DMS79 (cell line): ENCODE measurements at regions not wholly inside any gene's neighbourhood (a gene's known extent, or its start where the extent isn't known, plus 50 kb on each side); places are given as distances from the start of the nearest gene placed in this dataset.

Source experiments
- DNase-seq: peaks from one replicate; lab custom pipeline; 2025; lab: John Stamatoyannopoulos, UW

- DNase-seq, result no peak
Observed at GRCh38 chr4:189032606-189033338, 893.5 kb downstream of the TRIML1 start.

GRCh38 chr4:189033801-189034347 lies 894.6 kb downstream of the TRIML1 start:
- DNase-seq, result no peak

GRCh38 chr4:189035091-189035490 lies 895.9 kb downstream of the TRIML1 start:
- DNase-seq, result no peak

GRCh38 chr4:189035654-189036053 lies 896.4 kb downstream of the TRIML1 start:
- DNase-seq, result no peak

DNA sequence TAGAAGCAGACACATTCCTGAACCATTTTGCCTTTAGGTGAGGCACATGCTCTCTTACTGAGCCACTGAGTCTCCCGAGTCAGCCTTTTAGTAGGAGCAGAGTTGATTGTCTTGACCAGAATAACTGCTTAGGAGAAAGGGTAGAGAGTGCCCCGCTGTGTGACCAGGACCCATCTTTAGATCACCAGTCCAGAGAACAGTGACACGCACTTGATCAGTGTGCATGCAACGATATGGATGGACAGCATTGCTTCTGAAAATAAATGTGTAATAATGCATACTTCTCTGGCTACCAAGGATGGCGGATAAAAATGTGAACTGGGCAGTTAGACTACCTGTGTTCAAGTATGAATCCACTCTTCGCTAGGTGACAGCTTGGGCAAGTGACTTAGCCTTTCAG lies 897.7 kb downstream of the TRIML1 start:
- DNase-seq, result no peak

DNA sequence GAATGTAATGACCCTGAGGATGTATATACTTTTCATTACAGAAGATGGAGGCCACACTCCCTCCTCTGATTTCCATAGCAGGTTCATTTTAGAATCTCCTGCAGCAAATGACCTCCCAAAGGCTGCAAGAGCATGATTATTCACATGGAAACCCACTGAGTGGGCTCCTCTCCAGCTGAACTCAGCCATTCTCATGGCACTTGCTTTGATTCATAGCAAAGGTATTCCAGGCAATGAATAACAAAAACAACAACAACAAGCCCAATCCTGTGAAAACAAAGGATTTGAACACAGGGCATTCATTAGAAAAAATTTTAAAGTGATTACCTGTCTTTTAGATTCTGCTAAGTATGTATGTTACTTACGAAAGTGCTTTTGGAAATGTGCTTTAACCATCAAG lies 894.0 kb upstream of the FRG1 start:
- DNase-seq, result no peak

DNA sequence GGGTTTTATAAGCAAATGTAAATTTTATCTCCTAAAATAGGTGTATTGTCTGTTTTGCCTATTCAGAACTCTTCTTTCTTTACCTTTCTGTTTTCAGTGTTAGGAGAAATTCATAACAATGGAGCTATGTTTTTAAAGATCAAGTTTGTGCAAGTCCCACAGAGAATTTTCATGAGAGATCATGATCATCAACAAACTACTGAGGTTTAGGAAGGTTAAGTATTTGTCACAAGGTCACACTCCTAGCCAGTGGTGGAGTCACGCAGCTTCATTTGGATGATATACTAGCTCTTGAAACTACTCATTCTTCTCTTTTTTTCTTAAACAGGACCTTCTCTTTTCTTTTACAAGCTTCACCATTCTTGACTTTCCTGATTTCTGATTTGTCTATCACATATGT lies 892.6 kb upstream of the FRG1 start:
- no peak for DNase-seq

DNA sequence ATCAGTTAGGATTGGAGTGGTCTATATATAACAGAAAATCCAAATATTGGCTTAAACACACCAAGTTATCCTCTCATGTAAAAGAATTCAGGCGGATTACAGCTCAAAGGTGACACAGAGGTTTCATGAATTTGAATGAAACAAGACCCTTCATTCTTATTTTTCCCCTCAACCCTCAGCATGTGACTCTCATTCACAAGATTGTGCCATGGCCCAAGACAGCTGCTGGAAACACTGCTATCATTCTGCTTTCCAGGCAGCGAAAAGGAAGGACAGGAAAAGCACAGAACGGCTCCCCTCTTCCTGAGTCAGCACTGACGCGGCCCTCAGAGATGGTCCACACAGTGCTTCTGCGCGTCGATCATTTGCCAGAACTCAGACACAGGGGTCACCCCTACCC lies 891.0 kb upstream of the FRG1 start:
- no peak for DNase-seq

GRCh38 chr4:189050643-189051042 lies 890.0 kb upstream of the FRG1 start:
- no peak for DNase-seq

DNA sequence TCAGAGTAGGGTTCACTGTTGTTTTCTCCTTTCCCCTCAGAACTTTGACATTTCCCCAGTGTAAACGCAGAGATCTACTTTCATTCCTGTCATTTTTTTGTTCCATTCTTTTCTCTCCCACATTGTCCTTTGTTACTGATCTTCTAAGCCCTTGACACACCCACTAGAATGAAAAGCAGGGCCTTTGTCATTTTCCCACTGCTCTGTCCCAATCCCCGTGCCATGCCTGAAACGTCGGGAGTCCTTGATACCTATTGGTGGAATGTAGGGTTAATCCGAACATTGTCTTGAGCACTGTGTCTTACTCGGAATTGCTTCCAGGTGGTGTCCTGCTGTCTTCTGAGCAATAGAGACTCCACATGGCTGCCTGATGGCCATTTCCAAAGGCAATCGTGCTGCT lies 887.1 kb upstream of the FRG1 start:
- DNase-seq, result no peak

GRCh38 chr4:189060104-189060503 lies 880.6 kb upstream of the FRG1 start:
- DNase-seq, result no peak

DNA sequence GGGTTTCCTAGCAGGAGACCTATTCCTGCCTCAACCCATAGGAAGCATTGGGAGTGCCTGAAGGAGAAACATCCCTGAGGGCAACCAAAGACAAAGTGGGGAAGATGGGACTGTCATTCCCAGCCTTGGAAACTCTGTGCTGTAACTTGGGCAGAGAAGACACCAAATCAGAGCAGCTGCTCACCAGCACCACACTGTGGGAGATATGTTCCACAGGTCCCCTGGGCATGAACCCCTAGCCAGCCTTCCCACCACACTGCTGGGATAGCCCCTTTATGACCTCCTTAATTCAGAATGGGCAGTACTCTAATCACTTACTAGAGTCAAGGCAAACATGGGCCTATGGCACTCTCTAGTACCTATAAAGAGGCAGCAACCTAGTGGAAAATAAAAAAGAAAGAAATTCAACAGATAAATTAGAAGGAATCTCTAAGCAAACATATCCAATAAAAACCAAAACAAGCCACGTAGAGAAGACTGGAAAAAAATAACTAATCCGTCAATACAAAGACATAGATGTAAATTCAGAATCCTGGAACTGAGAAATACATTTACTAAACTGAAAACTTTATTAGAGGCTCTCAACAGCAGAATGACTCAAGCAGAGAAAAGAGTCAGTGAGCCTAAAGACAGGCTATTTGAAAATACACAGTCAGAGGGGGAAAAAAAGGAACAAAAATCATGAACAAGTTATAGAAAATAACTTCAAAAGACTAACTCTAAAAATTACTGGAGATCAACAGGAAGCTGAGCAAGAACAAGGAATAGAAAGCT lies 878.4 kb upstream of the FRG1 start:
- DNase-seq, result no peak

DNA sequence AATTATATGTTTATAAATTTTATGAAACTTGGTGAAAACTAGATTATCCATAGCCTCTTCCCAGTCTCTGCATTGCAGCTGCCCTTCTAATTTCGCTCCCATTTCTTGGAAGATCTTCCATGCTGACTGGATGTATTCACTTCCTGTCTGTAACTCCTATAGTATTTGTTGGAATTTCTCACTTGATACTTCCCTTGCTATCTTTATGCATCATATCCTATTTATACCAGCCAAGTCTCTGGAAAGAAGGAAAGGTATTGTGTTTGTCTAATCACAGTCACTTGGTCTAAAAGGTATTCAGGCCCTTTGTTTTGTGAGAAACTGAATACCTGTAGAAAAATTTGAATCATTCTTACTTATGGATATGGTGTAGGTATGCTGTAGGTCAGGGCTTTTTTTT lies 870.9 kb upstream of the FRG1 start:
- DNase-seq, result no peak

- no peak for DNase-seq
Observed at GRCh38 chr4:189071241-189071640, 869.4 kb upstream of the FRG1 start.

DNA sequence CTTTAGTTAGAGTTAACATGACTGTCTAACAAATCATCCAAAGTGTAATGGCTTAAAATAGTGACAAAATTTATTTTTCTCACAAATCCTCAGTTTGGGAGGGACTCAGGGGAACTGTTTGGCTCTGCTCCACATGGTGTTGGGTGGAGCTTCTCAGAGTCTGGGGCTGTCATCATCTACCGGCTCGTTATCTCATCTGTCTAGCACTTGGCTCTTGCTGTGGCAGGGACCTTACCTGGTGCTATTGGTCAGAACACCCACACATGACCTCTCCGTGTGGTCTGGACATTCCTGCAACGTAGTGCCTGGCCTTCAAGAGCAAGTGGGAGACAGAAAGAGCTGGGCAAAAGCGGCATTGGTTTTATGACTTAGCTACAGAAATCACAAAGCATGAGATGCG lies 866.9 kb upstream of the FRG1 start:
- DNase-seq, result no peak

- DNase-seq, result no peak
Observed at GRCh38 chr4:189081826-189082225, 858.8 kb upstream of the FRG1 start.

DNA sequence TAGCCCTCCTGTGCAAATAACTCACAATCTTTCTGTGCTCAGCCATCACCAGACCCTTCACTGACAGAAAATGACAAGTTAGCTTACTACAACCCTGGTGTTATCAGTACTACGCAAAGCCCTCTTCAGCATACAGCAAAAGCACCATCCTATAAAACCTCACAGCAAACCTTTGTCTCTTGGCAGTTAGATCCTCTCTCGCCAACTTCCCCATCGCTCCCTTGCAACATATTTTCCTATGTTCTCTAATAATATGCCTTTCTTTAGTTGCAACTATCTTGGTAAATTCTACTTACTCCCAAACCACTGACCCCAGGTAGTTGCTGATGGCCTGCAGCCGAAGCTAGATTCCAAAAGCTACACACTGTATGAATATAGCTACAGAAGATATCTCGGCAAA lies 856.9 kb upstream of the FRG1 start:
- DNase-seq, result no peak

DNA sequence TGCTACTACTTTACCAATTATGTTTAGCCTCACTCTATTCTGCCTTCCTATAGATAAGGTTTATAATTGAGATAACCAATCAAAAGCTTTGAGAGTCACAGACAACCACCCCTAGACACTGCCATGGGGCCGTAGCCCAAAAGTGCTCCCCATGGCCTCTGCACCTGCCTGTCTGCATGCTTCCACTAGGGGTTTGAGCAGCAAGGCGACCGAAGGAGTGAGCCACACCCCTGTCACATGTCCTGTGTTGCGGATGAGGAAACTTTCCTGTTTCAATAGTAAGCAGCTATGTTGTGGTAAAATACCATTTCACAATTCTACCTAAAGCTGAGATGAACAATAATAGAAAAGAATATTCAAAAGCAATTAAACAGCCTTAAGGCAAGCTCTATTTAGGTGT lies 856.0 kb upstream of the FRG1 start:
- no peak for DNase-seq

GRCh38 chr4:189087971-189088370 lies 852.7 kb upstream of the FRG1 start:
- no peak for DNase-seq

DNA sequence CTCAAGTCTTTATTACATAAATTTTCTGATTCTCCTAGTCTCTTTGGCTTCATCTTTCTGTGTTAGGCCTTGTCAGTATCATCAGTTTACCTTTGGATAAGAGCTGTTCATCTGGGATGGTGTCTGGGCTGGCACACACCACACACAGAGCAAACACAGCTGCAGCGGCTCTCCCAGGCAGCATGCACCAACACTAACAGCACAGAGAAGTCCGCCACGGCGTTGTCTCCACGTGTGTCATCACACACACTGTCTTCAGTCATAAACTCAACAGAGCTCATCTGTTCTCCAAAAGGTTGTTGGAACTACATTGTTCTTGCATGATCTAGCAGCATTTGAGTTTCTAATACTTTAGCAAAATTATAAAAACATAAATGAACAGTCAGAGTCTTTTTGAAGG lies 851.9 kb upstream of the FRG1 start:
- no peak for DNase-seq

DNA sequence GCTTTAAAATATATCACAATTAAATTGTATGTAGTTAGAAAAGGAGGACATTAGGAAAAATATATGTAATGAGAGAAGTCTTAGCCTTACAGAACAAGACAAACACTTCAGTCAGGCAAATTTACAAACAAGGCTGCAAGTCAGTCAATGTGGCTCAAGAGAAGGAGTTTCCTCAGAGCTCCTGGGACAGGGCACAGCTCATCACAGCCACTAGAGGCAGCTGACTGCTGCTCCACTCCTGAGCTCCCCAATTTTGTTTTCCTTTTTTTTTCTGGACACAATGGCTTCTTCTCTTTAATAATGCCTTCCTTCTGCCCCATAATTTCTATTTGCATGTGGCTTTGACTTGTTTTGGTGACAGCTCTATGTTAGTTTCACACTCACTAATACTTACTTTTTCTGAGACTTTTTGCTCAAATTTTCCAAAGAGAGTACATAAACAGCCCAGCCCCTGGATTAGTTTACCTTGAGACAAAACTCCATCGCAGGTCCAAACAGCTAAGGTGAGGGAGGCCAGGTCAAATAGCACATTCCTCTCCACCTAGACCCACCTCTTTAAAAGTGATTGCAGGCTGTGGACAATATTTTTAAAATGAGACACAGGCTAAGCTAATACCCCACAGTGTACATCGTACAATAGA lies 850.4 kb upstream of the FRG1 start:
- DNase-seq, result no peak

GRCh38 chr4:189092581-189092980 lies 848.1 kb upstream of the FRG1 start:
- DNase-seq, result no peak

- no peak for DNase-seq
Observed at GRCh38 chr4:189096108-189096507, 844.6 kb upstream of the FRG1 start.
